A549 (cell line): ENCODE measurements at regions not wholly inside any gene's neighbourhood (a gene's known extent, or its start where the extent isn't known, plus 50 kb on each side); places are given as distances from the start of the nearest gene placed in this dataset.

Source experiments
- CTCF ChIP-seq: fragments of >200 bp; sonication (Bioruptor Twin); formaldehyde crosslinking; IDR thresholded peaks from 3 replicates; pipeline ENCODE4 v1.5.1; 2016
- EHMT2 ChIP-seq: fragments of 200-600 bp; sonication (generic); IDR thresholded peaks from 2 replicates; pipeline ENCODE4 v1.6.1; 2016; ENCODE audit warnings: antibody characterized with exemption, low read depth, mild to moderate bottlenecking, moderate library complexity
- ESRRA ChIP-seq: fragments of 150-350 bp; IDR thresholded peaks from 2 replicates; pipeline ENCODE4 v1.6.1; 2014; ENCODE audit warnings: mild to moderate bottlenecking, low read length, borderline replicate concordance

- TF ChIP-seq CTCF (no peak), ESRRA (no peak), EHMT2 (no peak)
These were observed 93.6 kb downstream of the MRPL36 start for GRCh38 chr5:1706021-1706420.
